ENCODE measurements at regions not wholly inside any gene's neighbourhood (a gene's known extent, or its start where the extent isn't known, plus 50 kb on each side); places are given as distances from the start of the nearest gene placed in this dataset.

DNA sequence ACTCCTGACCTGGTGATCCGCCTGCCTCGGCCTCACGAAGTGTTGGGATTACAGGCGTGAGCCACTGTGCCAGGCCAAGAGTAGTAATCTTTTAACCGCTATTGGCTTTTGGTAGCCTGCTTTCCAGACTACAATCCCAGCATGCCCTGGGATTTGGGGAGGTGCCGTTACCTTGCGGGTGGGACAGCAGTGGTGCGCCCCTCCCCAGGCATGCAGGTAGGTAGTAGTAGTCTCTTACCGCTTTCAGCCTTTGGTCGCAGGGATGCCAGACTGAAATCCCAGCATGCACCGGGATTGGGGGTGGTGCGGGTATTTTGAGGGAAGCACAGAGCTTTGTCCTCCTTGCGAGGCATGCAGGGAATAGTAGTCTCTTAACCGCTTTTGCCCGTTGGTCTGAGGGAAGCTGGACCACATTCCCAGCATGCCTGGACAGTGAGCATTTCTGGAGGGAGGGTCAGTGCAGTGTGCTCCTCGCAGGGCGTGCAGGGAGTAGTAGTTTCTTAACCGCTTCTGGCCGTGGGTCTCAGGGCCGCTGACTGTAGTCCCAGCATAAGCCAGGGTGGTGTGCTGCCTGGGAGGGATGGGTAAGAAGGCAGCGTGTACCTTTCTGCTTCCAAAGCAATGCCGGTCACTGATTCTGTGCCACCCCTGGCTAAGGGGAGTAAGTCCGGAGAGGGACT is 1686.8 kb downstream of the TP53TG3F start (continued):
- TF ChIP-seq FOSL1 (IDR thresholded peaks at IDR 0.05; ENCODE audit: low read depth), result no peak
- no peak for TF ChIP-seq JUND (IDR thresholded peaks at IDR 0.05)
- no peak for TF ChIP-seq CEBPB (IDR thresholded peaks at IDR 0.05; ENCODE audit: low read depth)
- TF ChIP-seq POLR2AphosphoS5 (IDR thresholded peaks at IDR 0.05; ENCODE audit: low read depth, low read length), result no peak

GRCh38 chr16:35146723-35147458 is 1687.5 kb downstream of the TP53TG3F start:
- no TSS peak for BruUV-seq (replicated peaks)
- TF ChIP-seq JUND (IDR thresholded peaks at IDR 0.05) (no peak), POLR2A (IDR thresholded peaks at IDR 0.05; ENCODE audit: borderline replicate concordance, extremely low read depth, insufficient read depth, insufficient read length) (no peak), EZH2phosphoT487 (IDR thresholded peaks at IDR 0.05; ENCODE audit: borderline replicate concordance) (no peak), FOSL1 (IDR thresholded peaks at IDR 0.05; ENCODE audit: low read depth) (no peak), RAD21 (IDR thresholded peaks at IDR 0.05; ENCODE audit: low read depth) (no peak), TCF7L2 (IDR thresholded peaks at IDR 0.05; ENCODE audit: borderline replicate concordance, extremely low read depth, insufficient read depth, insufficient read length) (no peak), EGR1 (IDR thresholded peaks at IDR 0.05; ENCODE audit: low read depth) (no peak), CEBPB (IDR thresholded peaks at IDR 0.05; ENCODE audit: low read depth) (no peak)
- no peak for DNase-seq (ENCODE audit: low read depth, low spot score)
- H3K9me3 ChIP-seq (ENCODE audit: control insufficient read depth in 1 of 2, insufficient read depth in 1 of 2, low read depth in 1 of 2, low read length in 2 of 2), result peaks cover 13 to 22% of the 10 kb centered on the region in 2 experiments; a peak in 2 of 4 replicates
- no peaks in the 10 kb centered on the region for H3K9me2 ChIP-seq (ENCODE audit: insufficient read depth)
- no peaks in the 10 kb centered on the region for H4K20me1 ChIP-seq (ENCODE audit: insufficient read depth)
- no peak overlapping the region for H3K4me3 ChIP-seq (replicated peaks in 1 of 2; ENCODE audit: low read depth in 1 of 2, low read length in 2 of 2)
- CTCF ChIA-PET, result no interaction called here
- H3K4me2 ChIP-seq (ENCODE audit: low read length), result no peak overlapping the region
- POLR2A ChIA-PET, result no interaction called here
- no peaks in the 10 kb centered on the region for H3K4me1 ChIP-seq (ENCODE audit: control insufficient read depth in 1 of 2, insufficient read depth in 2 of 2, low read length in 2 of 2)
- H3K27ac ChIP-seq (ENCODE audit: low read depth, low read length), result no peak overlapping the region
- H2AFZ ChIP-seq (ENCODE audit: low read depth, low read length, poor library complexity, severe bottlenecking), result no peak overlapping the region
- no peaks in the 10 kb centered on the region for H3K36me3 ChIP-seq (ENCODE audit: control insufficient read depth in 1 of 2, insufficient read depth in 2 of 2, low read length in 2 of 2)
- H3K9ac ChIP-seq (ENCODE audit: low read length), result no peak overlapping the region
- ATAC-seq, result no peak
- no peaks in the 10 kb centered on the region for H3K79me2 ChIP-seq (ENCODE audit: insufficient read depth, low read length)
- intact Hi-C loops (cut with micrococcal nuclease), result no loop called here
- H3K27me3 ChIP-seq (ENCODE audit: insufficient read depth, low read length), result no peaks in the 10 kb centered on the region
- RAD21 ChIA-PET (ENCODE audit: low non-redundant PET in 1 of 2, low total read pairs in 2 of 2, uncharacterized antibody in 2 of 2, unreplicated experiment in 2 of 2), result no interaction called here

Data from HCT116 (cell line).